GM12878 (cell line): ENCODE measurements at regions not wholly inside any gene's neighbourhood (a gene's known extent, or its start where the extent isn't known, plus 50 kb on each side); places are given as distances from the start of the nearest gene placed in this dataset.
"Not testable (repeated sequence)": the region's sequence is repeated elsewhere in the genome, so short reads cannot be mapped to it uniquely, and the experiment has no call there.

Experiments
- ATAC-seq: fragments of 200-7000 bp; cut with Tn5 transposase; 3 replicates; pipeline ENCODE4 v1.9.1; 2020; ENCODE audit warnings: mild to moderate bottlenecking, moderate library complexity
- BruUV-seq: library from RNA; stranded (reverse); fragments of 400-500 nt; replicated peaks from 2 replicates; lab custom pipeline; 2021; lab: Mats Ljungman, UMichigan
- CTCF ChIA-PET: fragments of 300-600 bp; sonication (Branson Sonifier 250); formaldehyde crosslinking; extraction: SDS; loops from one replicate; lab custom pipeline; 2021; ENCODE audit warnings: inconsistent platforms; lab: Yijun Ruan, JAX
- POLR2A ChIA-PET: fragments of 350-600 bp; formaldehyde crosslinking; extraction: SDS; loops from one replicate; lab custom pipeline; 2021; ENCODE audit warnings: inconsistent platforms; lab: Charles Lee
- RAD21 ChIA-PET: fragments of 300-600 bp; sonication (Branson Sonifier 250); formaldehyde crosslinking; loops from one replicate; lab custom pipeline; 2023; ENCODE audit warnings: antibody characterized with exemption; ENCODE audit not compliant: unreplicated experiment; lab: Charles Lee
- SMC1A ChIA-PET: fragments of 300-600 bp; sonication (Branson Sonifier 250); formaldehyde crosslinking; loops from one replicate; lab custom pipeline; 2023; ENCODE audit not compliant: unreplicated experiment, uncharacterized antibody; lab: Charles Lee
- DNase-seq: peaks from one replicate; pipeline ENCODE4 v3.0.0-alpha.2; 2011; ENCODE audit warnings: low read depth, low spot score
- FAIRE-seq: peaks from 3 replicates; lab custom pipeline; 2011; peaks lifted over from hg19 to GRCh38; lab: Jason Lieb, UNC
- H2AFZ ChIP-seq: 2 replicates; pipeline ENCODE4 v1.6.0; 2011; ENCODE audit warnings: low read depth, low read length, control low read depth; ENCODE audit not compliant: control insufficient read depth
- H3K27ac ChIP-seq: 2 replicates; pipeline ENCODE4 v1.5.1; 2011; ENCODE audit warnings: control low read depth; ENCODE audit not compliant: control insufficient read depth, insufficient read depth
- H3K27me3 ChIP-seq, 2 experiments: replicated peaks in 1 of 2; 2 replicates each; pipeline versions ENCODE4 v1.6.0 to v1.6.1; 2011; ENCODE audit warnings: low read length in 1 of 2; ENCODE audit not compliant: control insufficient read depth in 2 of 2, insufficient read depth in 2 of 2
- H3K36me3 ChIP-seq, 2 experiments: 2 replicates each; pipeline ENCODE4 v1.5.1; 2011; ENCODE audit warnings: low read length in 1 of 2; ENCODE audit not compliant: control insufficient read depth in 2 of 2, insufficient read depth in 2 of 2
- H3K4me1 ChIP-seq: 2 replicates; pipeline ENCODE4 v1.6.1; 2011; ENCODE audit warnings: mild to moderate bottlenecking, low read length, moderate library complexity, mixed read lengths; ENCODE audit not compliant: control insufficient read depth, insufficient read depth
- H3K4me2 ChIP-seq: 2 replicates; pipeline ENCODE4 v1.6.0; 2011; ENCODE audit warnings: control low read depth; ENCODE audit not compliant: control insufficient read depth, insufficient read depth
- H3K4me3 ChIP-seq: fragments of 200-600 bp; sonication (generic); 2 replicates; pipeline ENCODE4 v1.5.1; 2016
- H3K79me2 ChIP-seq: 2 replicates; pipeline ENCODE4 v1.6.0; 2011; ENCODE audit warnings: low read length; ENCODE audit not compliant: control insufficient read depth, insufficient read depth
- H3K9ac ChIP-seq: 2 replicates; pipeline ENCODE4 v1.8.0; 2011; ENCODE audit warnings: low read length, control low read depth, mixed read lengths; ENCODE audit not compliant: control insufficient read depth, insufficient read depth
- H3K9me3 ChIP-seq: replicated peaks from 3 replicates; pipeline ENCODE4 v1.5.1; 2011; ENCODE audit warnings: mild to moderate bottlenecking, low read length; ENCODE audit not compliant: control insufficient read depth, insufficient read depth
- H4K20me1 ChIP-seq: 2 replicates; pipeline ENCODE4 v1.6.0; 2011; ENCODE audit not compliant: control insufficient read depth, insufficient read depth
- ASH2L ChIP-seq: fragments of 300-600, 200-600 bp; sonication (generic); IDR thresholded peaks from 2 replicates; pipeline ENCODE4 v1.6.1; 2017; ENCODE audit warnings: low read depth, mild to moderate bottlenecking, borderline replicate concordance
- FOS ChIP-seq: IDR thresholded peaks from 3 replicates; pipeline ENCODE4 v1.6.1; 2011; ENCODE audit warnings: borderline replicate concordance; ENCODE audit not compliant: insufficient read length; ENCODE audit errors: extremely low read depth
- MAX ChIP-seq: IDR thresholded peaks from 2 replicates; pipeline ENCODE4 v1.6.1; 2012; ENCODE audit warnings: low read depth, low read length, improper control_type of control experiment
- PBX3 ChIP-seq: IDR thresholded peaks from 2 replicates; pipeline ENCODE4 v1.6.1; 2011; ENCODE audit warnings: mild to moderate bottlenecking, low read depth, low read length, moderate library complexity; ENCODE audit not compliant: insufficient replicate concordance
- RB1 ChIP-seq: fragments of 450-650 bp; formaldehyde crosslinking; IDR thresholded peaks from 2 replicates; pipeline ENCODE4 v1.6.1; 2017; ENCODE audit warnings: mild to moderate bottlenecking, borderline replicate concordance
- TCF7 ChIP-seq: IDR thresholded peaks from 2 replicates; pipeline ENCODE4 v1.6.1; 2014; ENCODE audit warnings: antibody characterized with exemption, borderline replicate concordance
- WGBS: methylation state at CpG from one replicate; pipeline ENCODE4 v1.1.6; 2016; ENCODE audit warnings: low lambda C conversion rate; ENCODE audit not compliant: insufficient replicate concordance, insufficient coverage; ENCODE audit errors: missing lambda C conversion rate; 5-methylcytosine and 5-hydroxymethylcytosine counted together
- in situ Hi-C: fragments of 300-500 bp; cut with MboI; formaldehyde crosslinking; loops from 9 replicates; pipeline ENCODE4 v1.14.3; 2018; ENCODE audit warnings: mixed read lengths
- intact Hi-C: fragments of 100-400 bp; cut with micrococcal nuclease; formaldehyde crosslinking; loops from one replicate; pipeline ENCODE4 v1.14.2; 2022; ENCODE audit not compliant: unreplicated experiment
- TF ChIP-seq, protein P1 (sequence below): fragments of 450-650 bp; IDR thresholded peaks from 2 replicates; pipeline ENCODE4 v1.6.1; 2017; ENCODE audit warnings: low read depth, mild to moderate bottlenecking, moderate library complexity

DNA sequence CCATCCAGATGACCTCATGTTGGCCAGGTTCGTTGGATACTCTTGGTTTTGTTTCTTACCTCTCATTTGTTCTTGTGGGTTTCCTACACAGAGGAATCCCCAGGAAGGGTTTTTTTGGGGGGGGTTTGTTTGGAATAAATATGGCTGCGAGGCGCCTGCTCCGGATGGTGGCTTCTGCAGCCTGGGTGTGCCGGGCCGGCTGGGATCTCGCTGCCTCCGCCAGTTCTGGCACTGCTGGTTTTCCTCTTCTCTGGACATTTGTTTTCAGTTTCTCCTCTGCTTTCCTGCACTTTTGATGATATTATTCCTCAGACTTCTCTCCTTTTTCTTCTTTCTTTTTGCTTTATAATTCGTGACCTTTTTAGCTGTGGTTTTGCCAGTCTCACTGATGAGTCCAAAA, 187.4 kb downstream of the OR4M2 start:
- no peak overlapping the region for H3K4me3 ChIP-seq
- ATAC-seq (no peak), DNase-seq (no peak), FAIRE-seq (no peak)
- H3K4me1 ChIP-seq: no peaks in the 10 kb centered on the region
- POLR2A ChIA-PET: no interaction called here
- in situ Hi-C loops: no loop called here
- CTCF ChIA-PET: no interaction called here
- RAD21 ChIA-PET: no interaction called here
- intact Hi-C loops: no loop called here
- BruUV-seq: no TSS peak
- SMC1A ChIA-PET: no interaction called here
- TF ChIP-seq TCF7 (no peak), ASH2L (no peak), FOS (no peak), RB1 (no peak), MAX (no peak), PBX3 (no peak)
- TF ChIP-seq, protein P1, sequence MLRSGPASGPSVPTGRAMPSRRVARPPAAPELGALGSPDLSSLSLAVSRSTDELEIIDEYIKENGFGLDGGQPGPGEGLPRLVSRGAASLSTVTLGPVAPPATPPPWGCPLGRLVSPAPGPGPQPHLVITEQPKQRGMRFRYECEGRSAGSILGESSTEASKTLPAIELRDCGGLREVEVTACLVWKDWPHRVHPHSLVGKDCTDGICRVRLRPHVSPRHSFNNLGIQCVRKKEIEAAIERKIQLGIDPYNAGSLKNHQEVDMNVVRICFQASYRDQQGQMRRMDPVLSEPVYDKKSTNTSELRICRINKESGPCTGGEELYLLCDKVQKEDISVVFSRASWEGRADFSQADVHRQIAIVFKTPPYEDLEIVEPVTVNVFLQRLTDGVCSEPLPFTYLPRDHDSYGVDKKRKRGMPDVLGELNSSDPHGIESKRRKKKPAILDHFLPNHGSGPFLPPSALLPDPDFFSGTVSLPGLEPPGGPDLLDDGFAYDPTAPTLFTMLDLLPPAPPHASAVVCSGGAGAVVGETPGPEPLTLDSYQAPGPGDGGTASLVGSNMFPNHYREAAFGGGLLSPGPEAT: no peak
- no peaks in the 10 kb centered on the region for H3K27me3 ChIP-seq
- no peaks in the 10 kb centered on the region for H3K79me2 ChIP-seq
- no peaks in the 10 kb centered on the region for H3K9me3 ChIP-seq
- no peak overlapping the region for H3K9ac ChIP-seq
- H3K36me3 ChIP-seq: no peaks in the 10 kb centered on the region
- no peak overlapping the region for H2AFZ ChIP-seq
- H4K20me1 ChIP-seq: no peaks in the 10 kb centered on the region
- WGBS: 34% methylated on average over 5 of the region's 9 CpGs
- no peak overlapping the region for H3K4me2 ChIP-seq
- no peak overlapping the region for H3K27ac ChIP-seq

DNA sequence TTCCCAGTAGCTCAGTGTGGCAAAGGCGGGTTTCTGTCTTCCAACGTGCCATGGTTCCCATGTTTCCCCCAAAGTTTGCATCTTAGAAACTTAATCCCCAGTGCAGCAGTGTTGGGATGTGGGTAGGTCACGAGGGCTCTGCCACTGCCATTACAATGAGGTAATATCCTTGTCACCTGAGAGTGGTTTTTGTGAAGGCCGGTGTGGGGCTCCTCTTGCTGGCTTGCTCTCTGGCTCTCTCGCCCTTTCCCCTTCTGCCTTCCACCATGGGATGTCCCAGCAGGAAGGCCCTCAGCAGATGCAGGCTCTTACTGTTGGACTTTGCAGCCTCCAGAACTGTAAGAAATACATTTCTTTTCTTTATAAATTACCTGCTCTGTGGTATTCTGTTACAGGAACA, 187.9 kb downstream of the OR4M2 start:
- ATAC-seq, H3K4me3 ChIP-seq, H3K27me3 ChIP-seq, H3K9me3 ChIP-seq, CTCF ChIA-PET, H4K20me1 ChIP-seq, H3K4me2 ChIP-seq, intact Hi-C loops, H3K4me1 ChIP-seq, BruUV-seq, H3K27ac ChIP-seq, H3K79me2 ChIP-seq, SMC1A ChIA-PET, in situ Hi-C loops, FAIRE-seq, H3K36me3 ChIP-seq, H2AFZ ChIP-seq, H3K9ac ChIP-seq, DNase-seq, RAD21 ChIA-PET, POLR2A ChIA-PET: not testable (repeated sequence)
- WGBS: 22% methylated on average over 5 of the region's 5 CpGs

GRCh38 chr15:22268654-22269053, 188.3 kb downstream of the OR4M2 start:
- POLR2A ChIA-PET, H3K27me3 ChIP-seq, H4K20me1 ChIP-seq, in situ Hi-C loops, H3K4me2 ChIP-seq, H3K4me1 ChIP-seq, DNase-seq, RAD21 ChIA-PET, SMC1A ChIA-PET, BruUV-seq, intact Hi-C loops, H3K4me3 ChIP-seq, H3K79me2 ChIP-seq, ATAC-seq, H3K9ac ChIP-seq, H2AFZ ChIP-seq, H3K36me3 ChIP-seq, H3K9me3 ChIP-seq, H3K27ac ChIP-seq, CTCF ChIA-PET, FAIRE-seq: not testable (repeated sequence)
- WGBS: 8% methylated on average over 6 of the region's 6 CpGs
